Erythroblast (primary cell): ENCODE measurements at regions not wholly inside any gene's neighbourhood (a gene's known extent, or its start where the extent isn't known, plus 50 kb on each side); places are given as distances from the start of the nearest gene placed in this dataset.

Experiments
- GATA1 ChIP-seq: IDR thresholded peaks from 2 replicates; pipeline ENCODE4 v1.6.1; 2011; ENCODE audit warnings: low read depth, mild to moderate bottlenecking, control low read depth, low read length, moderate library complexity
- POLR2A ChIP-seq: IDR thresholded peaks from 2 replicates; pipeline ENCODE4 v1.6.1; 2011; ENCODE audit warnings: mild to moderate bottlenecking, low read length

GRCh38 chr2:19797871-19798270, 103.9 kb downstream of the TTC32 start:
- TF ChIP-seq POLR2A (no peak), GATA1 (no peak)
